GM19455 (cell line): ENCODE measurements at regions not wholly inside any gene's neighbourhood (a gene's known extent, or its start where the extent isn't known, plus 50 kb on each side); places are given as distances from the start of the nearest gene placed in this dataset.

Experiments used
- ATAC-seq: cut with Tn5 transposase; IDR thresholded peaks from one replicate; pipeline ENCODE4 v1.9.1; 2021; ENCODE audit not compliant: unreplicated experiment

- ATAC-seq: no peak
Measured at GRCh38 chr14:34219661-34220377, 242.2 kb downstream of the SPTSSA start.

GRCh38 chr14:34218881-34219280, 243.2 kb downstream of the SPTSSA start:
- no peak for ATAC-seq

GRCh38 chr14:34214961-34215360, 247.1 kb downstream of the SPTSSA start:
- ATAC-seq: no peak

GRCh38 chr14:34213332-34213731, 248.7 kb downstream of the SPTSSA start:
- ATAC-seq: no peak

- ATAC-seq: no peak
Measured at GRCh38 chr14:34212172-34212929, 249.7 kb downstream of the SPTSSA start.

- no peak for ATAC-seq
Measured at GRCh38 chr14:34211732-34212131, 250.3 kb downstream of the SPTSSA start.

GRCh38 chr14:34208532-34208931, 253.5 kb downstream of the SPTSSA start:
- no peak for ATAC-seq

GRCh38 chr14:34205799-34206198, 254.9 kb upstream of the EGLN3 start:
- no peak for ATAC-seq

- ATAC-seq: no peak
Measured at GRCh38 chr14:34204774-34205173, 253.9 kb upstream of the EGLN3 start.

- no peak for ATAC-seq
Measured at GRCh38 chr14:34203251-34203722, 252.4 kb upstream of the EGLN3 start.

- ATAC-seq: no peak
Measured at GRCh38 chr14:34201909-34202637, 251.2 kb upstream of the EGLN3 start.

- ATAC-seq: no peak
Measured at GRCh38 chr14:34199585-34199984, 248.7 kb upstream of the EGLN3 start.

- ATAC-seq: no peak
Measured at GRCh38 chr14:34198096-34198495, 247.2 kb upstream of the EGLN3 start.

GRCh38 chr14:34195964-34196363, 245.1 kb upstream of the EGLN3 start:
- ATAC-seq: no peak

- no peak for ATAC-seq
Measured at GRCh38 chr14:34190717-34191116, 239.8 kb upstream of the EGLN3 start.

GRCh38 chr14:34189866-34190265, 239.0 kb upstream of the EGLN3 start:
- no peak for ATAC-seq

GRCh38 chr14:34187519-34188044, 236.7 kb upstream of the EGLN3 start:
- no peak for ATAC-seq

GRCh38 chr14:34187061-34187460, 236.2 kb upstream of the EGLN3 start:
- ATAC-seq: no peak

GRCh38 chr14:34184126-34184525, 233.3 kb upstream of the EGLN3 start:
- no peak for ATAC-seq

GRCh38 chr14:34183478-34183877, 232.6 kb upstream of the EGLN3 start:
- no peak for ATAC-seq

- ATAC-seq: no peak
Measured at GRCh38 chr14:34181338-34181737, 230.5 kb upstream of the EGLN3 start.
